Stimulated activated naive B cell treated with anti-CD40 and anti-IgM and Interleukin-4, amounts not matched to agents 10 μg/mL and 1 μg/mL and 100 μg/mL, for 72 hours (primary cell): ENCODE measurements at regions not wholly inside any gene's neighbourhood (a gene's known extent, or its start where the extent isn't known, plus 50 kb on each side); places are given as distances from the start of the nearest gene placed in this dataset.

Source experiments
- ATAC-seq, 2 donors: fragments of 150-1000 bp; cut with Tn5 transposase; replicated peaks; 2 replicates each; pipeline ENCODE4 v1.10.0; 2021; ENCODE audit warnings: moderate library complexity in 1 of 2
- DNase-seq: peaks from one replicate; pipeline ENCODE4 v3.0.0; 2021
- H3K27ac Mint-ChIP-seq: one replicate; pipeline ENCODE4 v1.8.0; 2022; ENCODE audit warnings: mild to moderate bottlenecking, mixed read lengths
- H3K27me3 Mint-ChIP-seq, 2 donors: one replicate each; pipeline ENCODE4 v1.8.0; 2022; ENCODE audit warnings: mixed read lengths in 2 of 2
- H3K36me3 Mint-ChIP-seq, 2 donors: one replicate each; pipeline ENCODE4 v1.8.0; 2022; ENCODE audit warnings: mixed read lengths in 2 of 2, mild to moderate bottlenecking in 1 of 2
- H3K4me1 Mint-ChIP-seq, 2 donors: one replicate each; pipeline ENCODE4 v1.8.0; 2022; ENCODE audit warnings: mixed read lengths in 2 of 2, mild to moderate bottlenecking in 1 of 2
- H3K4me3 Mint-ChIP-seq, 2 donors: one replicate each; pipeline ENCODE4 v1.8.0; 2022; ENCODE audit warnings: mild to moderate bottlenecking in 2 of 2, mixed read lengths in 2 of 2, moderate library complexity in 1 of 2
- H3K9me3 Mint-ChIP-seq, 2 donors: one replicate each; pipeline ENCODE4 v1.8.0; 2022; ENCODE audit warnings: mixed read lengths in 2 of 2, mild to moderate bottlenecking in 1 of 2

- no peak overlapping the region for H3K4me3 Mint-ChIP-seq
- H3K27ac Mint-ChIP-seq = no peak overlapping the region
- H3K27me3 Mint-ChIP-seq = peaks cover 0 to 12% of the 10 kb centered on the region in 2 donors
- H3K9me3 Mint-ChIP-seq = peaks cover 0 to 1% of the 10 kb centered on the region in 2 donors
- H3K36me3 Mint-ChIP-seq = no peaks in the 10 kb centered on the region
- ATAC-seq (no peak), DNase-seq (no peak)
- H3K4me1 Mint-ChIP-seq = no peaks in the 10 kb centered on the region
Measured at GRCh38 chr3:161444694-161445077, 51.9 kb upstream of the OTOL1 start.

- no peak overlapping the region for H3K27ac Mint-ChIP-seq
- no peaks in the 10 kb centered on the region for H3K4me1 Mint-ChIP-seq
- peaks cover 0 to 1% of the 10 kb centered on the region in 2 donors for H3K9me3 Mint-ChIP-seq
- H3K27me3 Mint-ChIP-seq = peaks cover 0 to 12% of the 10 kb centered on the region in 2 donors
- ATAC-seq (no peak), DNase-seq (no peak)
- H3K36me3 Mint-ChIP-seq = no peaks in the 10 kb centered on the region
- H3K4me3 Mint-ChIP-seq = no peak overlapping the region
Measured at GRCh38 chr3:161443921-161444693, 52.5 kb upstream of the OTOL1 start.

GRCh38 chr3:161430307-161430706 is 59.0 kb upstream of the SPTSSB start:
- ATAC-seq = no peak
- H3K27ac Mint-ChIP-seq = no peak overlapping the region
- H3K4me1 Mint-ChIP-seq = no peaks in the 10 kb centered on the region

GRCh38 chr3:161427347-161427746 is 56.0 kb upstream of the SPTSSB start:
- Mint-ChIP-seq H3K27me3 (peaks cover 7 to 8% of the 10 kb centered on the region in 2 donors), H3K36me3 (no peaks in the 10 kb centered on the region), H3K27ac (no peak overlapping the region), H3K4me3 (no peak overlapping the region), H3K9me3 (no peaks in the 10 kb centered on the region), H3K4me1 (no peaks in the 10 kb centered on the region)
- ATAC-seq (no peak), DNase-seq (no peak)

More at GRCh38 chr3:161430307-161430706, 59.0 kb upstream of the SPTSSB start:
- Mint-ChIP-seq H3K9me3 (no peaks in the 10 kb centered on the region), H3K36me3 (no peaks in the 10 kb centered on the region), H3K4me3 (no peak overlapping the region), H3K27me3 (peaks cover 17 to 24% of the 10 kb centered on the region in 2 donors)
- no peak for DNase-seq

- DNase-seq (no peak), ATAC-seq (no peak)
- Mint-ChIP-seq H3K36me3 (no peaks in the 10 kb centered on the region), H3K27ac (no peak overlapping the region), H3K4me1 (no peaks in the 10 kb centered on the region), H3K4me3 (no peak overlapping the region), H3K27me3 (peaks cover 4 to 5% of the 10 kb centered on the region in 2 donors), H3K9me3 (no peaks in the 10 kb centered on the region)
Measured at GRCh38 chr3:161426758-161427157, 55.4 kb upstream of the SPTSSB start.

- ATAC-seq (peak in 1 of 2 donors; percentile 22), DNase-seq (no peak)
- H3K36me3 Mint-ChIP-seq = no peaks in the 10 kb centered on the region
- H3K27me3 Mint-ChIP-seq = peaks cover 0 to 4% of the 10 kb centered on the region in 2 donors
- H3K4me1 Mint-ChIP-seq = peaks cover 8 to 19% of the 10 kb centered on the region in 2 donors
- no peak overlapping the region for H3K4me3 Mint-ChIP-seq
- no peaks in the 10 kb centered on the region for H3K9me3 Mint-ChIP-seq
- no peak overlapping the region for H3K27ac Mint-ChIP-seq
Measured at GRCh38 chr3:161423911-161424522, 52.7 kb upstream of the SPTSSB start.

- H3K4me1 Mint-ChIP-seq = peaks cover 8 to 23% of the 10 kb centered on the region in 2 donors
- H3K27me3 Mint-ChIP-seq = peaks cover 4 to 5% of the 10 kb centered on the region in 2 donors
Measured at GRCh38 chr3:161422171-161422700, 50.9 kb upstream of the SPTSSB start.

More at GRCh38 chr3:161422171-161422700, 50.9 kb upstream of the SPTSSB start:
- Mint-ChIP-seq H3K36me3 (no peaks in the 10 kb centered on the region), H3K27ac (no peak overlapping the region), H3K9me3 (peaks cover 0 to 3% of the 10 kb centered on the region in 2 donors), H3K4me3 (no peak overlapping the region)
- DNase-seq = no peak
- ATAC-seq = no peak
